Loucy (cell line): ENCODE measurements at regions not wholly inside any gene's neighbourhood (a gene's known extent, or its start where the extent isn't known, plus 50 kb on each side); places are given as distances from the start of the nearest gene placed in this dataset.

ENCODE experiments used
- H2AFZ ChIP-seq: fragments of 200-600 bp; sonication (generic); 2 replicates; pipeline ENCODE4 v1.6.0; 2016; ENCODE audit warnings: antibody characterized with exemption, mild to moderate bottlenecking, low read length, moderate library complexity
- H3F3A ChIP-seq: fragments of 200-600 bp; 2 replicates; pipeline ENCODE4 v1.6.0; 2016; ENCODE audit warnings: antibody characterized with exemption, low read depth, mild to moderate bottlenecking
- H3K27me3 ChIP-seq: fragments of 200-600 bp; sonication (generic); 2 replicates; pipeline ENCODE4 v1.6.1; 2014; ENCODE audit warnings: low read length, mild to moderate bottlenecking; ENCODE audit not compliant: insufficient read depth, poor library complexity, severe bottlenecking
- H3K36me3 ChIP-seq: fragments of 200-600 bp; sonication (generic); 2 replicates; pipeline ENCODE4 v1.6.1; 2016; ENCODE audit warnings: low read length; ENCODE audit not compliant: insufficient read depth
- H3K4me1 ChIP-seq: fragments of 200-600 bp; sonication (generic); 2 replicates; pipeline ENCODE4 v1.5.1; 2014; ENCODE audit warnings: low read length, mild to moderate bottlenecking; ENCODE audit not compliant: insufficient read depth, poor library complexity, severe bottlenecking
- H3K4me2 ChIP-seq: fragments of 200-600 bp; sonication (generic); 2 replicates; pipeline ENCODE4 v1.6.0; 2014; ENCODE audit warnings: antibody characterized with exemption, low read length, low read depth, mild to moderate bottlenecking; ENCODE audit not compliant: poor library complexity, severe bottlenecking
- H3K4me3 ChIP-seq: fragments of 200-600 bp; sonication (generic); 2 replicates; pipeline ENCODE4 v1.5.1; 2014; ENCODE audit warnings: low read length, mild to moderate bottlenecking, mixed read lengths; ENCODE audit not compliant: poor library complexity, severe bottlenecking
- H3K79me2 ChIP-seq: fragments of 200-600 bp; sonication (generic); 2 replicates; pipeline ENCODE4 v1.6.1; 2014; ENCODE audit warnings: low read length; ENCODE audit not compliant: insufficient read depth
- H3K9ac ChIP-seq: fragments of 200-600 bp; sonication (generic); 2 replicates; pipeline ENCODE4 v1.6.0; 2014; ENCODE audit warnings: mild to moderate bottlenecking, low read depth, low read length, moderate library complexity; ENCODE audit not compliant: poor library complexity, severe bottlenecking
- H3K9me2 ChIP-seq: fragments of 200-600 bp; sonication (generic); replicated peaks from 2 replicates; pipeline ENCODE4 v1.6.1; 2016; ENCODE audit warnings: low read depth, low read length, mixed read lengths
- H3K9me3 ChIP-seq: fragments of 200-600 bp; sonication (generic); 2 replicates; pipeline ENCODE4 v1.6.1; 2014; ENCODE audit warnings: mild to moderate bottlenecking, antibody characterized with exemption, low read length, low read depth; ENCODE audit not compliant: insufficient read depth
- H4K20me1 ChIP-seq: fragments of 200-600 bp; sonication (generic); 2 replicates; pipeline ENCODE4 v1.6.0; 2014; ENCODE audit warnings: antibody characterized with exemption, low read length, mild to moderate bottlenecking; ENCODE audit not compliant: insufficient read depth, poor library complexity, severe bottlenecking
- EZH2phosphoT487 ChIP-seq: fragments of 200-600 bp; IDR thresholded peaks from 2 replicates; pipeline ENCODE4 v1.6.1; 2018; ENCODE audit warnings: antibody characterized with exemption, mild to moderate bottlenecking, moderate library complexity, borderline replicate concordance
- TF ChIP-seq, protein P1 (sequence below): fragments of 200-600 bp; sonication (generic); conservative IDR thresholded peaks from 2 replicates; pipeline ENCODE4 v1.5.1; 2014; ENCODE audit warnings: mild to moderate bottlenecking, antibody characterized with exemption, low read length

DNA sequence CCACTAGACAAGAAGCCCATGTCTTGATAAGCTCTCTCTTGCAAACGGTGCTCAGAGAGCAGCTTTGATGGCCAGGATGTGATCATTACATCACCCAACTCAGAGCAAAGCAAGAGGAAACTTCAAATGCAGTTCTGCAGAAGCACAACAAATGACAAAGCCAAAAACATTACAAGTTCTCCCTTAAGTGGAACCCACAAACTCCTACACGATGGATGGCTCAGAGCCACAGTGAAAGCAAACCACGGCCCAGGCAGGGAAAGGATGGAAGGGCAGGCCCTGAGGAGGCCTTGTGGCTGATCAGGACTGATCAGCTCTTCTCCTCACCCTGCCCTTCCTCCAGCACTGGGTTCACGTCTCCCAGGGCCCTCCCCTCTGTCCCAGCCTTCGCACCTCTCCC is 326.4 kb downstream of the EIPR1 start:
- no peaks in the 10 kb centered on the region for H3K27me3 ChIP-seq
- no peak overlapping the region for H3K4me2 ChIP-seq
- H2AFZ ChIP-seq = no peak overlapping the region
- H3K9me3 ChIP-seq = no peaks in the 10 kb centered on the region; the same call in 1 of the 2 replicates
- no peaks in the 10 kb centered on the region for H3K36me3 ChIP-seq
- H3K79me2 ChIP-seq = no peaks in the 10 kb centered on the region
- no peak for TF ChIP-seq EZH2phosphoT487
- TF ChIP-seq, protein P1, sequence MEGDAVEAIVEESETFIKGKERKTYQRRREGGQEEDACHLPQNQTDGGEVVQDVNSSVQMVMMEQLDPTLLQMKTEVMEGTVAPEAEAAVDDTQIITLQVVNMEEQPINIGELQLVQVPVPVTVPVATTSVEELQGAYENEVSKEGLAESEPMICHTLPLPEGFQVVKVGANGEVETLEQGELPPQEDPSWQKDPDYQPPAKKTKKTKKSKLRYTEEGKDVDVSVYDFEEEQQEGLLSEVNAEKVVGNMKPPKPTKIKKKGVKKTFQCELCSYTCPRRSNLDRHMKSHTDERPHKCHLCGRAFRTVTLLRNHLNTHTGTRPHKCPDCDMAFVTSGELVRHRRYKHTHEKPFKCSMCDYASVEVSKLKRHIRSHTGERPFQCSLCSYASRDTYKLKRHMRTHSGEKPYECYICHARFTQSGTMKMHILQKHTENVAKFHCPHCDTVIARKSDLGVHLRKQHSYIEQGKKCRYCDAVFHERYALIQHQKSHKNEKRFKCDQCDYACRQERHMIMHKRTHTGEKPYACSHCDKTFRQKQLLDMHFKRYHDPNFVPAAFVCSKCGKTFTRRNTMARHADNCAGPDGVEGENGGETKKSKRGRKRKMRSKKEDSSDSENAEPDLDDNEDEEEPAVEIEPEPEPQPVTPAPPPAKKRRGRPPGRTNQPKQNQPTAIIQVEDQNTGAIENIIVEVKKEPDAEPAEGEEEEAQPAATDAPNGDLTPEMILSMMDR = no peak
- H3K9ac ChIP-seq = no peak overlapping the region
- no peaks in the 10 kb centered on the region for H4K20me1 ChIP-seq
- H3K4me3 ChIP-seq = no peak overlapping the region
- no peaks in the 10 kb centered on the region for H3F3A ChIP-seq
- H3K4me1 ChIP-seq = no peaks in the 10 kb centered on the region
- no peaks in the 10 kb centered on the region for H3K9me2 ChIP-seq

DNA sequence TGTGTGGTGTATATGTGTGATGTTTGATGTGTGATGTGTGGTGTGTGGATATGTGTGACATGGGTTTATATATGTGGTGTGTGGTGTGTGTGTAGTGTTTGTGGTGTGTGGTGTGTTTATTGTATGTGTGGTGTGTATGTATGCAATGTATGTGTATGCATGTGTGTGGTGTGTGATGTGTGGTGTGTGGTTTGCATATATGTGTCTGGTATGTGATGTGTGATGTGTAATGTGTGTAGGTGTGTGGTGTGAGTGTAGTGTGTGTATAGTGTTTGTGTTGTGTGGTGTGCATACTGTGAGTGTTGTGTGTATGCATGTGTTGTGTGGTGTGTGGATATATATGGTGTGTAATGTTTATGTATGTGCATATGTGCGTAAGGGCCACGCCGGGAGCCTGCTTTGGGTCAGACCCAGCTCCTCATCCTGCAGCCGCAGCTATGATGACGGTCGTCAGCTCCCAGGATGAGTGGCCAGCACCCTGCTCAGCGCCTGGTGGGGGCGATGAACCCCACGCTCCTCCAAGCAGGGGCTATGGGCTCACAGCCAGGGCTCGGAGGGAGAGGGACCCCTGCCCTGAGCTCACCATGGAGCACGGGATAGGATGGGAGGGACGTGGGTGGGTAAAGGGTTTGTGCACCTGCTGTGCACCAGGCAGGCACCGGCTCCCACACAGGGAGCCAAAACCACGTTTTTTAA is 331.3 kb downstream of the EIPR1 start:
- no peaks in the 10 kb centered on the region for H4K20me1 ChIP-seq
- H3K36me3 ChIP-seq = no peaks in the 10 kb centered on the region
- no peaks in the 10 kb centered on the region for H3K79me2 ChIP-seq
- H3K9me3 ChIP-seq = peaks cover 12% of the 10 kb centered on the region; the same call in 1 of the 2 replicates
- no peak overlapping the region for H3K4me2 ChIP-seq
- TF ChIP-seq, protein P1 = no peak
- TF ChIP-seq EZH2phosphoT487 = no peak
- no peak overlapping the region for H3K4me3 ChIP-seq
- no peak overlapping the region for H3K9ac ChIP-seq
- H3K4me1 ChIP-seq = no peaks in the 10 kb centered on the region
- H3K27me3 ChIP-seq = no peaks in the 10 kb centered on the region
- H2AFZ ChIP-seq = no peak overlapping the region
- H3K9me2 ChIP-seq = no peaks in the 10 kb centered on the region
- H3F3A ChIP-seq = no peaks in the 10 kb centered on the region

DNA sequence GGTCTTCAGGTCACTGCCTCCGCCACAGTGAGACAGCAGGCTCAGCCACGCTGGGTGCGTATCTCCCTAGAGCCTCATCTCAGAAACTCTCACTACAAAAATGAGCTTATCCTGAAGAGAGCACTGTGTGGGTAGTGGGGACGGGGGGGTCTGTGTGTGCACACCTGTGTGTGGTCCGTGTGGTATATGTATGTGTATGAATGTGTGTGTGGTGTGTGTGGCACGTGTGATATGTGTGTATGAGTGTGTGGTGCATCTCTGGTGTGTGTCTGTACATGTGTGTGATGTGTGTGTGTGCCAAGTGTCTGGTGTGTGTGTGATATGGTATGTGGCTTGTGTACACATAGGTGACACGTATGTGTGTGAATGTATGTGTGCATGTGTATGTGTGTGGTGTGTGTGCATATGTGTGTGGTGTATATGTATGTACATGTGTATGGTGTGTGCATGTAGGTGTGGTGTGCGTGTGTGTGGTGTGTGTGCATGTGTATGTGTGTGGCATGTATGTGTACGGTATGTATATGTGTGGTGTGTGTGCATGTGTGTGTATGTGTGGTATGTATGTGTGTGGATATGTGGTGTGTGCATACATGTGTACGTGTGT is 332.2 kb downstream of the EIPR1 start:
- H3K9me3 ChIP-seq = peaks cover 12% of the 10 kb centered on the region; the same call in 1 of the 2 replicates
- no peaks in the 10 kb centered on the region for H3K79me2 ChIP-seq
- H3K4me3 ChIP-seq = no peak overlapping the region
- H3K27me3 ChIP-seq = no peaks in the 10 kb centered on the region
- no peaks in the 10 kb centered on the region for H3K4me1 ChIP-seq
- TF ChIP-seq EZH2phosphoT487 = no peak
- TF ChIP-seq, protein P1 = no peak
- no peak overlapping the region for H3K9ac ChIP-seq
- H3K36me3 ChIP-seq = no peaks in the 10 kb centered on the region
- H3K9me2 ChIP-seq = no peaks in the 10 kb centered on the region
- H2AFZ ChIP-seq = no peak overlapping the region
- no peaks in the 10 kb centered on the region for H3F3A ChIP-seq
- no peak overlapping the region for H3K4me2 ChIP-seq
- H4K20me1 ChIP-seq = no peaks in the 10 kb centered on the region
